ENCODE measurements at regions not wholly inside any gene's neighbourhood (a gene's known extent, or its start where the extent isn't known, plus 50 kb on each side); places are given as distances from the start of the nearest gene placed in this dataset.

DNA sequence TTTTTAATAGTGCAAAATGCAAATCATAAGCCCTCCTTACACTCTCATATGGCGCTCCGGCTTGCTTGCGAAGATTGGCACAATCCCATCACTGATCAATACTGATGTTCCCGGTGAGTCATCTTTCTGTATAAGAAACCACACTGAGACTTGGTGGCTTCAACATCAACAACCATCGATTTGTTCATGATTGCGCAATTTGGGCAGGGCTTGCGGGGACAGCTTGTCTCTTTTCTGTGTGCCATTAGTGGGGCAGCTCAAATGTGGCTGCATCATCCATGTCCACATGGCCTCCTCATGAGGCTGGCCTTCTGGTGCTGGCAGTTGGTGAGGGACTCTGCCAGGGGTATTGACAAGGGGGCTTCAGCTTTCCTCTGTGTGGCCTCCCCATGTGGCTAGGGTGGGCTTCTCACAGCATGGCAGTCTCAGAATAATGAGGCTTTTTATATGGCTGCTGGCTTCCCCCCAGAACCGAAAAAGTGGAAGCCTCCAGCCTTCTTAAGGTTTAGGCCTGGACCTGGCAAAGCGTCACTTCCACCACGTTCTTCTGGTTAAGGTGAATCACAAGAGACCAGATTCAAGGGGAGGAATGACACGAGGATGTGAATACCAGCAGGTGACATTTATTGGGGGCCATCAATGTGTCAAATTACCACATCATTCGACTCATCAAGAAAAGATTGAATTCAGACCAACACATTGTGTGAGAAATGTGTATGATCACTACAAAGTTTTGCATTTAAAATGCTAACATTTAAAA lies 79.5 kb upstream of the NFIL3 start:
- WGBS (ENCODE audit: insufficient coverage) = 92% methylated on average over 9 of the region's 12 CpGs
- Histone ChIP-seq H3K79me2 (ENCODE audit: control insufficient read depth, insufficient read depth, low read length) (no peaks in the 10 kb centered on the region), H3K27me3 (replicated peaks in 1 of 4; ENCODE audit: control extremely low read depth in 1 of 4, control insufficient read depth in 3 of 4, insufficient read depth in 4 of 4, low read length in 3 of 4) (no peaks in the 10 kb centered on the region), H4K20me1 (ENCODE audit: control insufficient read depth, insufficient read depth, low read length, poor library complexity, severe bottlenecking) (no peaks in the 10 kb centered on the region), H3K9ac (ENCODE audit: low read length) (no peak overlapping the region), H3K27ac (ENCODE audit: low read length in 2 of 2) (no peak overlapping the region), H3K4me1 (ENCODE audit: control insufficient read depth in 2 of 2, insufficient read depth in 2 of 2, low read length in 2 of 2) (no peaks in the 10 kb centered on the region), H3K4me2 (replicated peaks; ENCODE audit: low read depth, low read length, poor library complexity, severe bottlenecking) (no peak overlapping the region), H2AFZ (ENCODE audit: insufficient read depth, low read depth, low read length, poor library complexity, severe bottlenecking) (no peak overlapping the region), H3K9me3 (ENCODE audit: control extremely low read depth in 1 of 3, control insufficient read depth in 2 of 3, insufficient read depth in 1 of 3, low read length in 2 of 3) (no peaks in the 10 kb centered on the region), H3K4me3 (ENCODE audit: control extremely low read depth in 1 of 5, extremely low read depth in 1 of 5, insufficient read depth in 1 of 5, low read depth in 2 of 5, low read length in 4 of 5) (no peak overlapping the region), H3K36me3 (replicated peaks in 1 of 2; ENCODE audit: control extremely low read depth in 1 of 2, control insufficient read depth in 1 of 2, extremely low read depth in 1 of 2, insufficient read depth in 2 of 2, low read length in 1 of 2) (no peaks in the 10 kb centered on the region)
- intact Hi-C loops (cut with micrococcal nuclease) = no loop called here
- Mint-ChIP-seq H3K4me1 (no peaks in the 10 kb centered on the region), H3K27ac (no peak overlapping the region), H3K27me3 (peaks cover 23% of the 10 kb centered on the region), H3K9me3 (ENCODE audit: insufficient read depth) (no peaks in the 10 kb centered on the region), H3K4me3 (no peak overlapping the region)
- ATAC-seq (ENCODE audit: low read depth) = no peak
- TF ChIP-seq EZH2 (IDR thresholded peaks at IDR 0.05; ENCODE audit: borderline replicate concordance, insufficient read depth, low read depth, low read length, poor library complexity, severe bottlenecking) (no peak), CTCF (IDR thresholded peaks at IDR 0.05) (no peak)
- DNase-seq = no peak
- ChIA-PET POLR2A (no interaction called here), CTCF (no interaction called here)

DNA sequence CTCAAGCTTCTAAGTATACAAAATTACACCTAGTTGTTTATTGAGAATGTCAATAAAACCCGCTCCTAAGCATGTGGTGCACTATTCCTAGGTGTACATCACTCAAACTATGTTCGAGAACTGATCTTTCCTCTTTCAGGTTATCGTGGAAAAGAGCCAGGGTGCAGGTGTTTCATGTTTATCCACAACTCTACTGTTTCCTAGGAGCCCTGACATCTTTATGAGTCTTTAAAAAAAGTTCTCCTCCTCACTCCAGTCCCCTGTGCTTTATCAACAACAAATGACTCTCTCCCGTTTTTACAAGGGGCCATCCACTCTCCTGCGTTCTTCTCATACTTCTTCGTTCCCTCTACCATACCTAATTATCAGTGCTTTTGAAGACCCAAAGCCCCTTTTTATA lies 78.8 kb upstream of the NFIL3 start:
- no peaks in the 10 kb centered on the region for H3K9me3 Mint-ChIP-seq (ENCODE audit: insufficient read depth)
- Histone ChIP-seq H3K9ac (ENCODE audit: low read length) (no peak overlapping the region), H3K36me3 (replicated peaks in 1 of 2; ENCODE audit: control extremely low read depth in 1 of 2, control insufficient read depth in 1 of 2, extremely low read depth in 1 of 2, insufficient read depth in 2 of 2, low read length in 1 of 2) (no peaks in the 10 kb centered on the region), H2AFZ (ENCODE audit: insufficient read depth, low read depth, low read length, poor library complexity, severe bottlenecking) (no peak overlapping the region), H3K4me1 (ENCODE audit: control insufficient read depth in 2 of 2, insufficient read depth in 2 of 2, low read length in 2 of 2) (no peaks in the 10 kb centered on the region), H4K20me1 (ENCODE audit: control insufficient read depth, insufficient read depth, low read length, poor library complexity, severe bottlenecking) (no peaks in the 10 kb centered on the region), H3K4me3 (ENCODE audit: control extremely low read depth in 1 of 5, extremely low read depth in 1 of 5, insufficient read depth in 1 of 5, low read depth in 2 of 5, low read length in 4 of 5) (no peak overlapping the region), H3K27ac (ENCODE audit: low read length in 2 of 2) (no peak overlapping the region), H3K27me3 (replicated peaks in 1 of 4; ENCODE audit: control extremely low read depth in 1 of 4, control insufficient read depth in 3 of 4, insufficient read depth in 4 of 4, low read length in 3 of 4) (no peaks in the 10 kb centered on the region), H3K79me2 (ENCODE audit: control insufficient read depth, insufficient read depth, low read length) (no peaks in the 10 kb centered on the region), H3K9me3 (ENCODE audit: control extremely low read depth in 1 of 3, control insufficient read depth in 2 of 3, insufficient read depth in 1 of 3, low read length in 2 of 3) (no peaks in the 10 kb centered on the region), H3K4me2 (replicated peaks; ENCODE audit: low read depth, low read length, poor library complexity, severe bottlenecking) (no peak overlapping the region)
- H3K4me1 Mint-ChIP-seq = no peaks in the 10 kb centered on the region
- intact Hi-C loops (cut with micrococcal nuclease) = no loop called here
- H3K27me3 Mint-ChIP-seq = peaks cover 17% of the 10 kb centered on the region
- DNase-seq (no peak), ATAC-seq (ENCODE audit: low read depth) (no peak)
- TF ChIP-seq EZH2 (IDR thresholded peaks at IDR 0.05; ENCODE audit: borderline replicate concordance, insufficient read depth, low read depth, low read length, poor library complexity, severe bottlenecking) (no peak), CTCF (IDR thresholded peaks at IDR 0.05) (no peak)
- no peak overlapping the region for H3K27ac Mint-ChIP-seq
- WGBS (ENCODE audit: insufficient coverage) = 88% methylated on average over 2 of the region's 6 CpGs
- ChIA-PET POLR2A (no interaction called here), CTCF (no interaction called here)
- H3K4me3 Mint-ChIP-seq = no peak overlapping the region
